ENCODE measurements at regions not wholly inside any gene's neighbourhood (a gene's known extent, or its start where the extent isn't known, plus 50 kb on each side); places are given as distances from the start of the nearest gene placed in this dataset.
"Not testable (repeated sequence)": the region's sequence is repeated elsewhere in the genome, so short reads cannot be mapped to it uniquely, and the experiment has no call there.

- not testable (repeated sequence) for TF ChIP-seq YY1 (IDR thresholded peaks at IDR 0.05; ENCODE audit: insufficient read depth, insufficient read length); ZNF274 (IDR thresholded peaks at IDR 0.05; ENCODE audit: low read depth, low read length)
Measured at GRCh38 chr16:54727696-54728095, 203.0 kb upstream of the IRX5 start.

All from NT2/D1 (cell line).